Esophagus squamous epithelium (tissue), 4 donors: ENCODE measurements at regions not wholly inside any gene's neighbourhood (a gene's known extent, or its start where the extent isn't known, plus 50 kb on each side); places are given as distances from the start of the nearest gene placed in this dataset.

Experiments
- CTCF ChIP-seq, 6 experiments: fragments of 450-650 bp in 4 of 6; fragments of 200-600 bp in 2 of 6; sonication (generic) in 2 of 6; IDR thresholded peaks; one replicate each; pipeline ENCODE4 v1.5.1; 2016 to 2019; ENCODE audit warnings: antibody characterized with exemption in 6 of 6, mild to moderate bottlenecking in 4 of 6, moderate library complexity in 4 of 6
- POLR2A ChIP-seq, 4 donors: fragments of 450-650 bp; IDR thresholded peaks; one replicate each; pipeline ENCODE4 v1.6.1; 2017; ENCODE audit warnings: antibody characterized with exemption in 4 of 4, mild to moderate bottlenecking in 4 of 4, moderate library complexity in 3 of 4

DNA sequence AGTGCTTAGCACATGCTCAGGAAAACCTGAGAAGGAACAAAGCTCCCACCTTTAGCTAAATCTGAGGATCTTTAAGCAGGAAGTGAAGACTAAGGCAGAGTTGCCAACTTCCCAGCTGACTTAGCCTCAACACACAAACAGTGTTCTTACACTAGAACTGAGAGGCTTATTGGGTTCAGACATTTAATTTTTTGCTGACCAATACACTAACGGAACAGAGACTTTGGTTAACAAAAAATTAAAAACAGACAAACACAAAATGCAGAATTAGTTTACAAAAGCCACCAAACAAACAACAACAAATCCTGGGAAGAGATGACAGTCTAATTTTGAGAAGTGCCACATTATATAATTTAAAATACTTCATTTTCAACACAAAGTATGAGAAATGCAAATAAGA lies 1123.7 kb upstream of the ATXN7L3B start:
- no peak for TF ChIP-seq CTCF (IDR thresholded peaks at IDR 0.05)
- TF ChIP-seq POLR2A (IDR thresholded peaks at IDR 0.05), result no peak
